WTC11 (cell line): ENCODE measurements at regions not wholly inside any gene's neighbourhood (a gene's known extent, or its start where the extent isn't known, plus 50 kb on each side); places are given as distances from the start of the nearest gene placed in this dataset.

Experiments
- CREM ChIP-seq: sonication (generic); formaldehyde crosslinking; IDR thresholded peaks from 2 replicates; pipeline ENCODE4 v1.8.1; 2022; ENCODE audit warnings: mild to moderate bottlenecking, missing genetic modification reagents, moderate library complexity
- CTCF ChIP-seq: fragments of 200-600 bp; IDR thresholded peaks from 2 replicates; pipeline ENCODE4 v1.8.0; 2022; ENCODE audit warnings: antibody characterized with exemption
- E2F4 ChIP-seq: sonication (generic); formaldehyde crosslinking; IDR thresholded peaks from 2 replicates; pipeline ENCODE4 v1.8.1; 2022; ENCODE audit warnings: low read depth, mild to moderate bottlenecking, moderate library complexity, missing genetic modification reagents, borderline replicate concordance
- IRF2 ChIP-seq: sonication (generic); formaldehyde crosslinking; IDR thresholded peaks from 2 replicates; pipeline ENCODE4 v1.8.0; 2022; ENCODE audit warnings: low read depth, missing genetic modification reagents, borderline replicate concordance
- JUN ChIP-seq: sonication (generic); formaldehyde crosslinking; IDR thresholded peaks from 2 replicates; pipeline ENCODE4 v1.8.0; 2023; ENCODE audit warnings: mild to moderate bottlenecking, missing genetic modification reagents
- MAX ChIP-seq: sonication (generic); formaldehyde crosslinking; IDR thresholded peaks from 2 replicates; pipeline ENCODE4 v1.8.0; 2022; ENCODE audit warnings: mild to moderate bottlenecking, missing genetic modification reagents
- NR3C1 ChIP-seq: sonication (generic); formaldehyde crosslinking; conservative IDR thresholded peaks from 2 replicates; pipeline ENCODE4 v1.8.1; 2023; ENCODE audit warnings: low read depth, mild to moderate bottlenecking, missing genetic modification reagents
- SMAD3 ChIP-seq: sonication (generic); formaldehyde crosslinking; IDR thresholded peaks from 2 replicates; pipeline ENCODE4 v1.8.0; 2022; ENCODE audit warnings: missing genetic modification reagents, mild to moderate bottlenecking, borderline replicate concordance
- SP1 ChIP-seq: sonication (generic); formaldehyde crosslinking; conservative IDR thresholded peaks from 2 replicates; pipeline ENCODE4 v1.8.1; 2022; ENCODE audit warnings: missing genetic modification reagents
- ZNF317 ChIP-seq: sonication (generic); formaldehyde crosslinking; IDR thresholded peaks from 2 replicates; pipeline ENCODE4 v1.8.1; 2023; ENCODE audit warnings: low read depth, mild to moderate bottlenecking, moderate library complexity, missing genetic modification reagents, borderline replicate concordance

DNA sequence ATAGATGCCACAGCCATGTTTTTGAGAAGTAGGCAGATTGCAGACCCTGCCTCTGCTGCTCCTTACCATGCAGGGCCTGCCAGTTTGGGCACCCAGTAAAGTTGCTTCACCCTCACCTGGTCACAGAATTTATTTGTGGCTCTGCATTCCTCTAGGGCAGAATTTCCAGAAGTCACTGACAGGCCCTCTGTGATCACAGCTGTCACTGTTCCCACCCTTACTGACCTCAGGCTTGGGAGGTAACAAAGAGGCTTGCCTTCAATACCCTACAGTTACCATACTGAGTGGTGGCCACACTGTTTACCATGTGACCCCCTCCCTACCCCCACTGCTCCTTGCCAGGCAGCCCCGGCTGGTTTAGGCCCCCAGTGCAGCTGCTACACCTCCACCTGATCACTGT is 375.1 kb downstream of the SH3BGRL start:
- TF ChIP-seq CTCF: no peak
- TF ChIP-seq SP1 (CRISPR knock-in tag): no peak
- no peak for TF ChIP-seq IRF2 (CRISPR knock-in tag)
- TF ChIP-seq JUN: no peak
- TF ChIP-seq E2F4 (CRISPR knock-in tag): no peak
- TF ChIP-seq MAX (CRISPR knock-in tag): no peak
- no peak for TF ChIP-seq SMAD3
- TF ChIP-seq ZNF317 (CRISPR knock-in tag): no peak
- TF ChIP-seq NR3C1 (CRISPR knock-in tag): no peak
- TF ChIP-seq CREM (CRISPR knock-in tag): no peak
